Fibroblast of gingiva (primary cell): ENCODE measurements at regions not wholly inside any gene's neighbourhood (a gene's known extent, or its start where the extent isn't known, plus 50 kb on each side); places are given as distances from the start of the nearest gene placed in this dataset.

Experiments used
- DNase-seq: peaks from one replicate; pipeline ENCODE4 v3.0.0-alpha.2; 2011; ENCODE audit warnings: low read depth

- DNase-seq = no peak
Observed at GRCh38 chr4:144202081-144202480, 61.6 kb upstream of the GYPA start.

GRCh38 chr4:144203155-144203554 is 62.6 kb upstream of the GYPA start:
- DNase-seq = no peak

GRCh38 chr4:144204431-144204830 is 63.9 kb upstream of the GYPA start:
- DNase-seq = no peak

GRCh38 chr4:144206711-144207110 is 66.2 kb upstream of the GYPA start:
- DNase-seq = no peak

GRCh38 chr4:144208074-144208473 is 67.6 kb upstream of the GYPA start:
- no peak for DNase-seq

GRCh38 chr4:144209491-144209890 is 69.0 kb upstream of the GYPA start:
- no peak for DNase-seq

- DNase-seq = no peak
Observed at GRCh38 chr4:144213371-144213770, 72.9 kb upstream of the GYPA start.

- no peak for DNase-seq
Observed at GRCh38 chr4:144223149-144223548, 82.6 kb upstream of the GYPA start.

- DNase-seq = no peak
Observed at GRCh38 chr4:144223661-144224060, 83.1 kb upstream of the GYPA start.

- DNase-seq = no peak
Observed at GRCh38 chr4:144259285-144259684, 118.8 kb upstream of the GYPA start.

- no peak for DNase-seq
Observed at GRCh38 chr4:144267084-144267483, 126.6 kb upstream of the GYPA start.

GRCh38 chr4:144280688-144281087 is 140.2 kb upstream of the GYPA start:
- DNase-seq = no peak

- DNase-seq = no peak
Observed at GRCh38 chr4:144283526-144283925, 143.0 kb upstream of the GYPA start.

- DNase-seq = no peak
Observed at GRCh38 chr4:144284026-144284425, 143.5 kb upstream of the GYPA start.

- DNase-seq = no peak
Observed at GRCh38 chr4:144288011-144288903, 147.7 kb upstream of the GYPA start.

- DNase-seq = no peak
Observed at GRCh38 chr4:144289667-144290428, 149.3 kb upstream of the GYPA start.

- DNase-seq = no peak
Observed at GRCh38 chr4:144291164-144291563, 150.6 kb upstream of the GYPA start.

- DNase-seq = no peak
Observed at GRCh38 chr4:144294211-144294610, 153.7 kb upstream of the GYPA start.

GRCh38 chr4:144295286-144295995 is 154.9 kb upstream of the GYPA start:
- DNase-seq = no peak

GRCh38 chr4:144296941-144297340 is 156.4 kb upstream of the GYPA start:
- DNase-seq = no peak

GRCh38 chr4:144298519-144298918 is 158.0 kb upstream of the GYPA start:
- DNase-seq = no peak

GRCh38 chr4:144300616-144301015 is 160.1 kb upstream of the GYPA start:
- DNase-seq = no peak
